B cell (primary cell): ENCODE measurements at regions not wholly inside any gene's neighbourhood (a gene's known extent, or its start where the extent isn't known, plus 50 kb on each side); places are given as distances from the start of the nearest gene placed in this dataset.
"Not testable (repeated sequence)": the region's sequence is repeated elsewhere in the genome, so short reads cannot be mapped to it uniquely, and the experiment has no call there.

Source experiments
- ATAC-seq: fragments of 200-7000 bp; cut with Tn5 transposase; one replicate; pipeline ENCODE4 v1.10.0; 2021; ENCODE audit warnings: low read depth, mild to moderate bottlenecking, moderate number of reproducible peaks, moderate library complexity
- CTCF ChIA-PET: fragments of 350-600 bp; sonication (Branson Sonifier 250); formaldehyde crosslinking; loops from one replicate; lab custom pipeline; 2021; ENCODE audit warnings: antibody characterized with exemption, inconsistent platforms; lab: Charles Lee
- POLR2A ChIA-PET: fragments of 350-600 bp; sonication (Branson Sonifier 250); formaldehyde crosslinking; loops from one replicate; lab custom pipeline; 2021; ENCODE audit warnings: antibody characterized with exemption; lab: Charles Lee
- DNase-seq: peaks from one replicate; pipeline ENCODE4 v3.0.0; 2013
- H2AFZ ChIP-seq: 2 replicates; pipeline ENCODE4 v1.6.1; 2012; ENCODE audit warnings: mild to moderate bottlenecking, low read depth, low read length; ENCODE audit not compliant: insufficient read depth, poor library complexity, severe bottlenecking
- H3K27ac ChIP-seq, 2 donors: 1 replicate in 1 of 2; 2 replicates in 1 of 2; pipeline ENCODE4 v1.5.1; 2012 to 2013; ENCODE audit warnings: low read length in 2 of 2, mild to moderate bottlenecking in 2 of 2, moderate library complexity in 1 of 2
- H3K27me3 ChIP-seq, 4 experiments: fragments of 200-600 bp in 1 of 4; sonication (generic) in 1 of 4; replicated peaks in 1 of 4; 1 replicate in 2 of 4; 2 replicates in 2 of 4; pipeline versions ENCODE4 v1.6.1 to v1.7.0; 2013 to 2016; ENCODE audit warnings: low read length in 3 of 4, mild to moderate bottlenecking in 2 of 4, mixed read lengths in 1 of 4, moderate library complexity in 1 of 4; ENCODE audit not compliant: insufficient read depth in 4 of 4, control insufficient read depth in 3 of 4; ENCODE audit errors: control extremely low read depth in 1 of 4
- H3K36me3 ChIP-seq, 2 experiments: replicated peaks in 1 of 2; 1 replicate in 1 of 2; 2 replicates in 1 of 2; pipeline versions ENCODE4 v1.6.1 to v1.7.1; 2013; ENCODE audit warnings: low read length in 1 of 2; ENCODE audit not compliant: insufficient read depth in 2 of 2, control insufficient read depth in 1 of 2; ENCODE audit errors: control extremely low read depth in 1 of 2, extremely low read depth in 1 of 2
- H3K4me1 ChIP-seq, 2 donors: fragments of 200-600 bp in 1 of 2; sonication (generic) in 1 of 2; 1 replicate in 1 of 2; 2 replicates in 1 of 2; pipeline versions ENCODE4 v1.5.1 to v1.6.1; 2013 to 2017; ENCODE audit warnings: low read length in 2 of 2; ENCODE audit not compliant: control insufficient read depth in 2 of 2, insufficient read depth in 2 of 2
- H3K4me2 ChIP-seq: replicated peaks from 2 replicates; pipeline ENCODE3; 2012; ENCODE audit warnings: mild to moderate bottlenecking, low read depth, low read length; ENCODE audit not compliant: poor library complexity, severe bottlenecking
- H3K4me3 ChIP-seq, 5 experiments: fragments of 200-600 bp in 1 of 5; sonication (generic) in 1 of 5; 1 replicate in 3 of 5; 2 replicates in 2 of 5; pipeline versions ENCODE4 v1.5.1 to v1.7.0; 2011 to 2016; ENCODE audit warnings: low read length in 4 of 5, mild to moderate bottlenecking in 4 of 5, low read depth in 2 of 5, control low read depth in 1 of 5, moderate library complexity in 1 of 5; ENCODE audit not compliant: insufficient read depth in 1 of 5; ENCODE audit errors: control extremely low read depth in 1 of 5, extremely low read depth in 1 of 5
- H3K79me2 ChIP-seq: fragments of 200-600 bp; sonication (generic); one replicate; pipeline ENCODE4 v1.6.0; 2016; ENCODE audit warnings: low read length; ENCODE audit not compliant: control insufficient read depth, insufficient read depth
- H3K9ac ChIP-seq: fragments of 200-600 bp; sonication (generic); 2 replicates; pipeline ENCODE4 v1.6.1; 2017; ENCODE audit warnings: mild to moderate bottlenecking, low read length, moderate library complexity
- H3K9me3 ChIP-seq, 3 donors: one replicate each; pipeline versions ENCODE4 v1.6.1 to v1.7.1; 2013; ENCODE audit warnings: low read length in 2 of 3; ENCODE audit not compliant: control insufficient read depth in 2 of 3, insufficient read depth in 1 of 3; ENCODE audit errors: control extremely low read depth in 1 of 3
- H4K20me1 ChIP-seq: 2 replicates; pipeline ENCODE4 v1.6.0; 2012; ENCODE audit warnings: mild to moderate bottlenecking, low read length; ENCODE audit not compliant: insufficient read depth, control insufficient read depth, poor library complexity, severe bottlenecking
- H3K27ac Mint-ChIP-seq: one replicate; pipeline ENCODE4 v1.8.0; 2021; ENCODE audit warnings: mixed read lengths
- H3K27me3 Mint-ChIP-seq: one replicate; pipeline ENCODE4 v1.8.0; 2021; ENCODE audit warnings: mixed read lengths
- H3K4me1 Mint-ChIP-seq: one replicate; pipeline ENCODE4 v1.8.0; 2021; ENCODE audit warnings: mixed read lengths
- H3K4me3 Mint-ChIP-seq: one replicate; pipeline ENCODE4 v1.8.0; 2021; ENCODE audit warnings: mixed read lengths
- H3K9me3 Mint-ChIP-seq: one replicate; pipeline ENCODE4 v1.8.0; 2022; ENCODE audit warnings: mixed read lengths; ENCODE audit not compliant: insufficient read depth
- WGBS: methylation state at CpG from one replicate; pipeline ENCODE4 v1.1.5; 2013; ENCODE audit warnings: missing lambda C conversion rate; ENCODE audit not compliant: insufficient coverage; 5-methylcytosine and 5-hydroxymethylcytosine counted together
- intact Hi-C: fragments of 100-400 bp; cut with micrococcal nuclease; formaldehyde crosslinking; loops from one replicate; pipeline ENCODE4 v1.10.0; 2022

DNA sequence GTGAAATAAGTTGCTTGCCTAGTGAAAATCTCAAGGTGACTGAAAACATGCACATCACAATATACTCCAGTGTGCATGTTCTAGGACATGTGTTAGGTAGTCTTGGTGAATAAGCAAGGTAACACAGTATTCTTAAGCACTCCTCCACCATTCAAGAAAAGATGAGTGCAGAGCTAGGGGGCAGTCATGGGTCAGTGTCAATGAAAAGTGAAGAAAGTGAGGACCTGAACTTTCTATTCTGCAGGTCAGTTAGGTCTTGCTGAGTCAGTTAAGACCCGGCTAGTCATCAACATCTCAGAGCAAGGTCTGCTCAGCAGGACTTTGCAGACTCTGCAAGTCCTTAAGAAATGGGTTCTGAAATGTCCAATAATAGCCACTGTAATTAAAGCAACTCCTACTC is 82.6 kb upstream of the POMZP3 start:
- H3K4me1 ChIP-seq, H3K4me3 Mint-ChIP-seq, DNase-seq, H3K27me3 Mint-ChIP-seq, H2AFZ ChIP-seq, ATAC-seq, POLR2A ChIA-PET, H3K27me3 ChIP-seq, H3K36me3 ChIP-seq, H3K27ac Mint-ChIP-seq, H3K27ac ChIP-seq, H3K9ac ChIP-seq, H3K9me3 Mint-ChIP-seq, H3K9me3 ChIP-seq, H3K4me2 ChIP-seq, H3K4me3 ChIP-seq, CTCF ChIA-PET, H3K79me2 ChIP-seq, H3K4me1 Mint-ChIP-seq, H4K20me1 ChIP-seq, intact Hi-C loops: not testable (repeated sequence)
- no CpG with 5 or more reads among the region's 1 CpG for WGBS

DNA sequence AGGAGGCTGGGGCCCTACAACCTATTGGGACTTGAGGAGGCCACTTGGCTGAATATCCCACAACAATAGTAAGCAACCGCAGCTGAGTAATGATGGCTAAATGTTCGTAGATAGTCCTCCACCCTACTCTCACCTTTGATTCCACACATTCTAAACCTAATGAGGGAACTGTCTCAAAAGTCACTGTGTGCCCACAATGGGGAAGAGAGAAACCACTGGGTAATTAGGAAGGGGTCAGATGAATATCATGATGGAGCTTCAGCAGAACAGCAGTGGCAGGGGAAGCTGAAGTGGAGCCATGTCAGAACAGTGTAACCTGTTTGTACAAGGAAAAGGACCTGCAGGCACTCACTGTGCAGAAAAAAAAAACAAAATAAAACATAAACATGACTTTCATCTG is 81.4 kb upstream of the POMZP3 start:
- ATAC-seq, H3K9me3 Mint-ChIP-seq, H3K9me3 ChIP-seq, H3K4me3 Mint-ChIP-seq, CTCF ChIA-PET, H3K4me3 ChIP-seq, DNase-seq, H3K4me1 ChIP-seq, POLR2A ChIA-PET, H3K4me1 Mint-ChIP-seq, H4K20me1 ChIP-seq, H2AFZ ChIP-seq, H3K36me3 ChIP-seq, H3K79me2 ChIP-seq, H3K27ac ChIP-seq, H3K9ac ChIP-seq, H3K27me3 ChIP-seq, H3K27ac Mint-ChIP-seq, intact Hi-C loops, H3K4me2 ChIP-seq: not testable (repeated sequence)
- peaks cover 12% of the 10 kb centered on the region for H3K27me3 Mint-ChIP-seq
- no CpG with 5 or more reads among the region's 2 CpGs for WGBS

DNA sequence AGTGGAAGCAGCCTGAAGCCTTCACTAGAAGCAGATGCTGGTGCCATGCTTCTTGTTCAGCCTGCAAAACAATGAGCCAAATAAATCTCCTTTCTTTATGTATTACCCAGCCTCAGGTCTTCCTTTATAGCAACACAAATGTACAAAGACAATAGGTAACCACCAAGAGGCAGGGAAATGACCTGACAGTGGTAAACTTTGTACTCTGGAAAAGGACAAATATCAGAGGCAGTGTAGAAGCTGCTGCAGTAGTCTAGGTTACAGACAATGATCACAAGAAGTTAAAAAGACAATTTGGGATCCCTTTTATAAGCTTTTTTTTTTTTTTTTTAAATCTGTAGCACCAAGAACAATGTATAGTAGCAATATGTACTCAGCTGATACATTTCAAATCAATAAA is 76.7 kb upstream of the POMZP3 start:
- H3K4me1 Mint-ChIP-seq, H3K27me3 ChIP-seq, H3K36me3 ChIP-seq, H3K9ac ChIP-seq, H3K27me3 Mint-ChIP-seq, intact Hi-C loops, DNase-seq, H2AFZ ChIP-seq, CTCF ChIA-PET, H3K9me3 ChIP-seq, POLR2A ChIA-PET, H3K4me3 ChIP-seq, H3K4me3 Mint-ChIP-seq, H3K9me3 Mint-ChIP-seq, ATAC-seq, H3K27ac ChIP-seq, H3K4me2 ChIP-seq, H3K4me1 ChIP-seq, H3K27ac Mint-ChIP-seq, H3K79me2 ChIP-seq, H4K20me1 ChIP-seq: not testable (repeated sequence)

DNA sequence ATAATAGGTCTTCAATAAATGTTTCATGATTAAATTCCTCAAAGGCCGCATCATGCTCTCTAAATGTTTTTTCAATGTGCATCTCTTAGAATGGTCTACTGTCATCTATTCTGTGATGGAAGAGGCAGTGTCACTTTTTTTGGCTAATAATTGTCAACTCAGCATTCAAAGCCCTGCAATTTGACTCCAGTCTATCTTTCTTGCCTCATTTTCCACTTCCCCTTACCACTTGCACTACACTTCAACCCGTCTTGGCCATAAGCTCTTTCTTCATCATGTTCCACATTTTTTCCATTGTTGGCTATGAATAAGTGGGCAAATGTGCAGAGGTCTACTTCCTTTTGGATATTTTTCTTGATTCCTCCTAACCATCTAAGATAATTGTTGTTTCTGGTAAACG is 59.2 kb upstream of the POMZP3 start:
- intact Hi-C loops, H3K4me3 ChIP-seq, H4K20me1 ChIP-seq, H3K27ac ChIP-seq, H3K9me3 Mint-ChIP-seq, H3K27me3 ChIP-seq, H3K27ac Mint-ChIP-seq, H3K4me3 Mint-ChIP-seq, H3K9ac ChIP-seq, H2AFZ ChIP-seq, H3K9me3 ChIP-seq, H3K27me3 Mint-ChIP-seq, H3K36me3 ChIP-seq, H3K4me1 ChIP-seq, H3K79me2 ChIP-seq, DNase-seq, ATAC-seq, H3K4me2 ChIP-seq, CTCF ChIA-PET, H3K4me1 Mint-ChIP-seq, POLR2A ChIA-PET: not testable (repeated sequence)
- no CpG with 5 or more reads among the region's 3 CpGs for WGBS
